ENCODE measurements at regions not wholly inside any gene's neighbourhood (a gene's known extent, or its start where the extent isn't known, plus 50 kb on each side); places are given as distances from the start of the nearest gene placed in this dataset.

GRCh38 chr2:107133412-107133811 lies 247.4 kb upstream of the ST6GAL2 start:
- TF ChIP-seq CTCF (conservative IDR thresholded peaks at IDR 0.05) (no peak), EZH2 (IDR thresholded peaks at IDR 0.05; ENCODE audit: low read depth) (no peak)
